GM23248 (cell line): ENCODE measurements at regions not wholly inside any gene's neighbourhood (a gene's known extent, or its start where the extent isn't known, plus 50 kb on each side); places are given as distances from the start of the nearest gene placed in this dataset.
A peak's percentile ranks its signal among the peaks of the same experiment; 100 is the strongest.
"Not testable (repeated sequence)": the region's sequence is repeated elsewhere in the genome, so short reads cannot be mapped to it uniquely, and the experiment has no call there.

Experiments
- DNase-seq: peaks from one replicate; pipeline ENCODE4 v3.0.0-alpha.2; 2015
- H2AFZ ChIP-seq: fragments of 200-600 bp; sonication (generic); 2 replicates; pipeline ENCODE4 v1.6.1; 2016; ENCODE audit warnings: antibody characterized with exemption
- H3F3A ChIP-seq: fragments of 200-600 bp; sonication (generic); 2 replicates; pipeline ENCODE4 v1.6.1; 2016; ENCODE audit warnings: mild to moderate bottlenecking, antibody characterized with exemption, mixed run types; ENCODE audit not compliant: insufficient read depth
- H3K27ac ChIP-seq: fragments of 200-600 bp; sonication (generic); 2 replicates; pipeline ENCODE4 v1.5.1; 2016; ENCODE audit warnings: mild to moderate bottlenecking
- H3K27me3 ChIP-seq: fragments of 200-600 bp; sonication (generic); replicated peaks from 2 replicates; pipeline ENCODE4 v1.6.1; 2016; ENCODE audit warnings: mild to moderate bottlenecking; ENCODE audit not compliant: insufficient read depth
- H3K36me3 ChIP-seq: fragments of 200-600 bp; sonication (generic); 2 replicates; pipeline ENCODE4 v1.6.1; 2016; ENCODE audit warnings: low read depth, mild to moderate bottlenecking
- H3K4me1 ChIP-seq: fragments of 200-600 bp; sonication (generic); 2 replicates; pipeline ENCODE4 v1.6.1; 2016; ENCODE audit warnings: mild to moderate bottlenecking; ENCODE audit not compliant: insufficient read depth
- H3K4me2 ChIP-seq: fragments of 200-600 bp; sonication (generic); one replicate; pipeline ENCODE4 v1.6.1; 2016; ENCODE audit warnings: mild to moderate bottlenecking; ENCODE audit not compliant: unreplicated experiment
- H3K4me3 ChIP-seq: fragments of 200-600 bp; sonication (generic); 2 replicates; pipeline ENCODE4 v1.5.1; 2016; ENCODE audit warnings: mild to moderate bottlenecking
- H3K79me2 ChIP-seq: fragments of 200-600 bp; sonication (generic); 2 replicates; pipeline ENCODE4 v1.6.1; 2016; ENCODE audit warnings: mild to moderate bottlenecking; ENCODE audit not compliant: insufficient read depth
- H3K9ac ChIP-seq: fragments of 200-600 bp; sonication (generic); 2 replicates; pipeline ENCODE4 v1.6.1; 2016; ENCODE audit warnings: mild to moderate bottlenecking
- H3K9me2 ChIP-seq: fragments of 200-600 bp; sonication (generic); 2 replicates; pipeline ENCODE4 v1.6.1; 2016; ENCODE audit warnings: mixed run types, mild to moderate bottlenecking, moderate library complexity; ENCODE audit not compliant: insufficient read depth
- H3K9me3 ChIP-seq: fragments of 200-600 bp; sonication (generic); one replicate; pipeline ENCODE4 v1.6.1; 2017; ENCODE audit warnings: low read depth
- H4K20me1 ChIP-seq: fragments of 200-600 bp; sonication (generic); 2 replicates; pipeline ENCODE4 v1.6.0; 2016; ENCODE audit not compliant: insufficient read depth
- EZH2 ChIP-seq: fragments of 200-600 bp; sonication (generic); IDR thresholded peaks from 2 replicates; pipeline ENCODE4 v1.6.1; 2018; ENCODE audit warnings: antibody characterized with exemption, mild to moderate bottlenecking; ENCODE audit not compliant: insufficient read depth, poor library complexity, severe bottlenecking
- EZH2phosphoT487 ChIP-seq: fragments of 200-600 bp; sonication (generic); IDR thresholded peaks from 2 replicates; pipeline ENCODE4 v1.6.1; 2018; ENCODE audit warnings: antibody characterized with exemption, moderate library complexity, mild to moderate bottlenecking, low read depth; ENCODE audit not compliant: insufficient read depth
- WGBS, 2 experiments: methylation state at CpG; one replicate each; pipeline ENCODE4 v1.1.6; 2015 to 2017; ENCODE audit warnings: low lambda C conversion rate in 2 of 2, low coverage in 1 of 2; ENCODE audit errors: missing lambda C conversion rate in 2 of 2; 5-methylcytosine and 5-hydroxymethylcytosine counted together
- in situ Hi-C: fragments of 300-500 bp; cut with MboI; formaldehyde crosslinking; loops from 2 replicates; pipeline ENCODE4 v1.15.0; 2020

- H3K27ac ChIP-seq, result peak overlapping the region; percentile 99
- no peak for TF ChIP-seq EZH2
- TF ChIP-seq EZH2phosphoT487, result no peak
- in situ Hi-C loops, result no loop called here
- H3K27me3 ChIP-seq, result no peaks in the 10 kb centered on the region
- no peaks in the 10 kb centered on the region for H3K9me2 ChIP-seq
- H4K20me1 ChIP-seq, result no peaks in the 10 kb centered on the region
- peak overlapping the region; percentile 75 for H3K4me2 ChIP-seq
- peaks cover 74% of the 10 kb centered on the region for H3K4me1 ChIP-seq
- 0 out of 2 replicates have a peak overlapping the region, but pooled peaks have one; percentile 37 for H2AFZ ChIP-seq
- no peaks in the 10 kb centered on the region for H3K79me2 ChIP-seq
- H3F3A ChIP-seq, result peaks cover 59% of the 10 kb centered on the region
- H3K9me3 ChIP-seq, result no peaks in the 10 kb centered on the region
- 1 to 8% methylated on average over 8 to 10 of the region's 10 CpGs for WGBS, 2 experiments
- H3K9ac ChIP-seq, result peak overlapping the region; percentile 85
- H3K4me3 ChIP-seq, result peak overlapping the region; percentile 64
- peak; percentile 95 for DNase-seq
- no peaks in the 10 kb centered on the region for H3K36me3 ChIP-seq
These were observed 172.4 kb upstream of the MXRA5 start for GRCh38 chrX:3518870-3519269.

DNA sequence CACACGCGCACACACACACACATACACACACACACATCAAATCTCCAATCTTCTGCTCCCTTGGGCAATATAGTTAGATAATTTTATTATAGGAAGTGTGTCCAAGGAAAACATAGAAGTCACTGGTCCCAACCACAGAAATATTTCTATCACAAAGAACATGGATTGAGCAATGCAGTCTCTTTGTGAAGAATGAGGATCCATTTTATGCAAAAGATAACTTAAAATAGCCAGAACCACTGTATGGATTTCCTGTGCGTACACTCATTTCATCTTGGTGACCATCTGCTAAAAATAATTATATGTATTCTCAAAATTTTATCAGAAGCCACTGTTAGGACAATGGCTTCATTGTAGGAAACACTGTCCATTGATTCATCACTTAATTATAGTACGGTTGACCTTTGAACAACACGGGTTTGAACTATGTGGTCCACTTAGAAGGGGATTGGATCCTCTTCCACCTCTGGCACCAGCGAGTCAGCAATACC is 169.6 kb upstream of the MXRA5 start:
- in situ Hi-C loops, result no loop called here
- peak; percentile 65 for DNase-seq
- H3F3A ChIP-seq, result peaks cover 43% of the 10 kb centered on the region

DNA sequence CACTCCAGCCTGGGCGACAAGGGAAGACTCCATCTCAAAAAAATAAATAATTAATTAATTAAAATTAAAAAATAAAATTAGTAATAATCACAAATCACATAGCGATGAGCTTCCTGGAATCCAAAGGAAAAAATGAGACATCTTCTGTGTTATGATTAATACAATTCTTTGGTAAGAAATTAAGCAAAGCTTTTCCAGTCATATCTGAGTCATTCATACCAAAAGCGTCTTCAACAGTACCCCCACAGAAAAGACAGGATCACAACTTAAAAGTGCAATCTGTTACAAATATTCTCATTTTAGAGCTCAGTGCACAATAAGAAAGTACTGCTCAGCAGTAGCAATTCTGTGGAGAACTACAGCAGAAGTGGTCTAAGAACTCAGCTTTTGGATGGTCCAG is 168.5 kb upstream of the MXRA5 start:
- TF ChIP-seq EZH2, result no peak
- TF ChIP-seq EZH2phosphoT487, result no peak
- H3K27ac ChIP-seq, result peak overlapping the region; percentile 80
- peak; percentile 83 for DNase-seq
- peaks cover 46% of the 10 kb centered on the region for H3K4me1 ChIP-seq
- no peaks in the 10 kb centered on the region for H3K27me3 ChIP-seq
- H3K9ac ChIP-seq, result peak overlapping the region; percentile 51
- peak overlapping the region; percentile 42; the same call in 1 of the 2 replicates for H3K4me3 ChIP-seq
- peak overlapping the region; percentile 71 for H3K4me2 ChIP-seq
- 0 to 9% methylated on average over 2 to 3 of the region's 3 CpGs for WGBS, 2 experiments
- no peaks in the 10 kb centered on the region for H3K9me3 ChIP-seq
- no peaks in the 10 kb centered on the region for H3K9me2 ChIP-seq
- no peaks in the 10 kb centered on the region for H3K36me3 ChIP-seq
- H4K20me1 ChIP-seq, result no peaks in the 10 kb centered on the region
- in situ Hi-C loops, result no loop called here
- no peaks in the 10 kb centered on the region for H3K79me2 ChIP-seq
- no peak overlapping the region for H2AFZ ChIP-seq
- peaks cover 32% of the 10 kb centered on the region for H3F3A ChIP-seq

More for the DNA sequence above, 169.6 kb upstream of the MXRA5 start:
- 64 to 85% methylated on average over 4 to 6 of the region's 6 CpGs for WGBS, 2 experiments
- H3K9ac ChIP-seq, result no peak overlapping the region
- peak overlapping the region; percentile 80 for H3K27ac ChIP-seq
- H4K20me1 ChIP-seq, result no peaks in the 10 kb centered on the region
- TF ChIP-seq EZH2phosphoT487 (no peak; the same call in 1 of the 2 replicates), EZH2 (no peak)
- H3K9me2 ChIP-seq, result no peaks in the 10 kb centered on the region
- H3K4me1 ChIP-seq, result peaks cover 56% of the 10 kb centered on the region
- H3K4me3 ChIP-seq, result no peak overlapping the region
- no peak overlapping the region for H2AFZ ChIP-seq
- H3K9me3 ChIP-seq, result no peaks in the 10 kb centered on the region
- no peaks in the 10 kb centered on the region for H3K36me3 ChIP-seq
- H3K27me3 ChIP-seq, result no peaks in the 10 kb centered on the region
- peak overlapping the region; percentile 53 for H3K4me2 ChIP-seq
- H3K79me2 ChIP-seq, result no peaks in the 10 kb centered on the region

GRCh38 chrX:3512150-3512549 is 165.7 kb upstream of the MXRA5 start:
- DNase-seq, H3K9me3 ChIP-seq, H2AFZ ChIP-seq, H3K9me2 ChIP-seq, H3K27me3 ChIP-seq, H3K4me3 ChIP-seq, H3K9ac ChIP-seq, in situ Hi-C loops, H3F3A ChIP-seq, H4K20me1 ChIP-seq, H3K36me3 ChIP-seq, H3K79me2 ChIP-seq, H3K27ac ChIP-seq, H3K4me2 ChIP-seq: not testable (repeated sequence)
- peaks cover 23% of the 10 kb centered on the region for H3K4me1 ChIP-seq
- WGBS, 2 experiments, result 66 to 71% methylated on average over 10 of the region's 10 CpGs

- H2AFZ ChIP-seq, result no peak overlapping the region
- no peaks in the 10 kb centered on the region for H3K9me2 ChIP-seq
- no peak overlapping the region for H3K4me2 ChIP-seq
- H3K27me3 ChIP-seq, result no peaks in the 10 kb centered on the region
- no peaks in the 10 kb centered on the region for H4K20me1 ChIP-seq
- in situ Hi-C loops, result no loop called here
- TF ChIP-seq EZH2 (no peak), EZH2phosphoT487 (no peak)
- no peaks in the 10 kb centered on the region for H3F3A ChIP-seq
- WGBS, 2 experiments, result 42 to 48% methylated on average over 4 of the region's 4 CpGs
- no peak overlapping the region for H3K4me3 ChIP-seq
- H3K4me1 ChIP-seq, result 0 out of 2 replicates have a peak, but pooled peaks cover 4% of the 10 kb centered on the region
- H3K36me3 ChIP-seq, result no peaks in the 10 kb centered on the region
- no peaks in the 10 kb centered on the region for H3K79me2 ChIP-seq
- no peak for DNase-seq
- H3K9ac ChIP-seq, result no peak overlapping the region
- no peak overlapping the region for H3K27ac ChIP-seq
- H3K9me3 ChIP-seq, result no peaks in the 10 kb centered on the region
These were observed 163.5 kb upstream of the MXRA5 start for GRCh38 chrX:3509934-3510333.
